ENCODE measurements at regions not wholly inside any gene's neighbourhood (a gene's known extent, or its start where the extent isn't known, plus 50 kb on each side); places are given as distances from the start of the nearest gene placed in this dataset.

DNA sequence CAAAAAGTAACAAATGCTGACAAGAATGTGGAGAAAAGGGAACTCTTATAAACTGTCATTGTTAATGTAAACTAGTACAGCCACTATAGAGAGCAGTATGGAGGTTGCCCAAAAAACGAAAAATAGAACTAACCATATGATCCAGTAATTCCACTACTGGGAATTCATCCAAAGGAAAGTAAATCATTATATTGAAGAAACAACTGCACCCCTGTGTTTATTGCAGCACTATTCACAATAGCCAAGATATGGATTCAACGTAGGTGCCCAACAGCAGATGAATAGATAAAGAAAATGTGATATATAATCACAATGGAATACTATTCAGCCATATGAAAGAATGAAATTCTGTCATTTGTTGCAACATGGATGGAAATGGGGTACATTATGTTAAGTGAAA lies 188.0 kb upstream of the E2F7 start:
- TF ChIP-seq CTCF (conservative IDR thresholded peaks at IDR 0.05) (no peak), ZFX (IDR thresholded peaks at IDR 0.05) (no peak)
